Fibroblast of pulmonary artery (primary cell): ENCODE measurements at regions not wholly inside any gene's neighbourhood (a gene's known extent, or its start where the extent isn't known, plus 50 kb on each side); places are given as distances from the start of the nearest gene placed in this dataset.
A peak's percentile ranks its signal among the peaks of the same experiment; 100 is the strongest.

Source experiments
- DNase-seq: peaks from one replicate; pipeline ENCODE4 v3.0.0-alpha.2; 2010; ENCODE audit warnings: low read depth
- H3K4me3 ChIP-seq: replicated peaks from 2 replicates; pipeline ENCODE4 v1.5.1; 2011; ENCODE audit warnings: low read depth, mild to moderate bottlenecking, control low read depth, low read length, moderate library complexity
- CTCF ChIP-seq: IDR thresholded peaks from 2 replicates; pipeline ENCODE4 v1.5.1; 2011; ENCODE audit warnings: mild to moderate bottlenecking, control low read depth, low read length, inconsistent platforms; ENCODE audit errors: missing control alignments

DNA sequence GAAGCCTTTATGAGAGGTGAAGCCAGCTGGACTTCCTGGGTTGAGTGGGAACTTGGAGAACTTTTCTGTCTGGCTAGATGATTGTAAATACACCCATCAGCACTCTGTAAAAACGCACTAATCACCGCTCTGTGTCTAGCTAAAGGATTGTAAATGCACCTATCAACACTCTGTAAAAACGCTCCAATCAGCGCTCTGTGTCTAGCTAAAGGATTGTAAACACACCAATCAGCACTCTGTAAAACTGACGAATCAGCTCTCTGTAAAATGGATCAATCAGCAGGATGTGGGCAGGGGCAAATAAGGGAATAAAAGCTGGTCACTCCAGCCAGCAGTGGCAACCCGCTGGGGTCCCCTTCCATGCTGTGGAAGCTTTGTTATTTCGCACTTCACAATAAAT is 163.6 kb upstream of the SLC39A10 start:
- no peak overlapping the region for H3K4me3 ChIP-seq
- DNase-seq, result no peak
- TF ChIP-seq CTCF, result no peak

DNA sequence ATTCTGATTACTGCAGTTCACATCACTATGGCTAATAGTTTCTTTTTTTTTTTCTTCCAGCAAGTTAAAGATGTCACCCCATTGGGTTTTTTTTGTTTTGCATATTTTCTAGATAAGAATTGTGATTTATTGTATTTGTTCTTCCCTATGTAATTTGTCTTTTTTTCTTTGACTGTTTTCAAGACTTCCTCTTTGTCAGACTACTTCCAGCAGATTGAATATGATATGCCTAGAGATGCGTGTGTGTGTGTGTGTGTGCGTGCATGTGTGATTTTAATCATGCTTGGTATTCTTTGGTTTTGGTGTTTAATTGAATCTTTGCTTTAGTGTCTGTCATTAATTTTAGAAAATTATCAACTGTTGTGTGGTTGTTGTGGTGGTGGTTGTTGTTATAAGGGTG is 166.7 kb upstream of the SLC39A10 start:
- TF ChIP-seq CTCF, result no peak
- DNase-seq, result no peak
- no peak overlapping the region for H3K4me3 ChIP-seq

- no peak for TF ChIP-seq CTCF
- H3K4me3 ChIP-seq, result no peak overlapping the region
- DNase-seq, result peak; percentile 23
These were observed 167.9 kb upstream of the SLC39A10 start for GRCh38 chr2:195489101-195489500.

GRCh38 chr2:195488567-195488966 is 168.5 kb upstream of the SLC39A10 start:
- DNase-seq, result no peak
- no peak for TF ChIP-seq CTCF
- H3K4me3 ChIP-seq, result no peak overlapping the region

GRCh38 chr2:195486987-195487644 is 169.9 kb upstream of the SLC39A10 start:
- peak; percentile 76 for DNase-seq
- TF ChIP-seq CTCF, result no peak

DNA sequence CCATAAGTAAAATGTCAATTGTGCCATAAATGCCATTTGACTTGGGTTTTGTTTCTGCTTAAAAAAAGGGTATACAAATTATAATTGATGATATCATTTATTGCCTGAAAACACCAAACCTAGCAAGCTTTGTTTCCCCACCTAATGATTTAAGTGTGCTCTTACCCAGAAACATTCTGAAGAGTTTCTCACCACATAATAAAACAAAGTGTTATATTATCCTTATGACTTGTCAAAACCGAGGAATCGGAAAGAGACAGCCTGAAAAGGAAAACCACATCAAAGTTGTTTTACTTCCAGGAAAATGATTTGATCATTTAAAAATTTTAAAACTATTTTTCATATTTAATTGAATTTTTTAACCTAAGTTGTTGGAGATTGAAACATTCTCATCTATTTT is 170.5 kb upstream of the SLC39A10 start:
- DNase-seq, result no peak
- TF ChIP-seq CTCF, result no peak
- H3K4me3 ChIP-seq, result no peak overlapping the region

More at GRCh38 chr2:195486987-195487644, 169.9 kb upstream of the SLC39A10 start:
- H3K4me3 ChIP-seq, result no peak overlapping the region

- TF ChIP-seq CTCF, result no peak
- DNase-seq, result no peak
These were observed 175.0 kb upstream of the SLC39A10 start for GRCh38 chr2:195482010-195482409.

More at GRCh38 chr2:195482010-195482409, 175.0 kb upstream of the SLC39A10 start:
- no peak overlapping the region for H3K4me3 ChIP-seq
